HG03196 (cell line): ENCODE measurements at regions not wholly inside any gene's neighbourhood (a gene's known extent, or its start where the extent isn't known, plus 50 kb on each side); places are given as distances from the start of the nearest gene placed in this dataset.
"Not testable (repeated sequence)": the region's sequence is repeated elsewhere in the genome, so short reads cannot be mapped to it uniquely, and the experiment has no call there.

Experiments used
- ATAC-seq: cut with Tn5 transposase; IDR thresholded peaks from one replicate; pipeline ENCODE4 v1.9.1; 2021; ENCODE audit not compliant: unreplicated experiment

DNA sequence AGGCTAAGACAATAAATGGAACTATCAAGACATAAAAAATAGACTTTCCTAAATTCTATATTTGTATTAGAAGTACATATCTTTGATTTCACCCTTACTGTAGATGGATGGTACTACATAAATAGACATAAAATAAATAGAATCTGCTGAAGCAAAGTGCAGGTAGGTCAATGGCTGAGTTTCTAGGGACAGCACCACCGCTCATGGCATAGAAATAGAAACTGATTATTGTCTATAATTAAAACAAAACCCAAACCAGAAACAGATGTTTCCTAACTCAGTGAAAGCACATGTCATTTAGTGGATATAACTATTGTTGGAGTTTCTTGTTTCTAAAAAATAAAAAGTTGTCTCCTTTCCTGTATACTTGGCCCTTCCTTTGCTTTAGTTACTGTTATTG, 387.3 kb upstream of the ADGRL3 start:
- no peak for ATAC-seq

DNA sequence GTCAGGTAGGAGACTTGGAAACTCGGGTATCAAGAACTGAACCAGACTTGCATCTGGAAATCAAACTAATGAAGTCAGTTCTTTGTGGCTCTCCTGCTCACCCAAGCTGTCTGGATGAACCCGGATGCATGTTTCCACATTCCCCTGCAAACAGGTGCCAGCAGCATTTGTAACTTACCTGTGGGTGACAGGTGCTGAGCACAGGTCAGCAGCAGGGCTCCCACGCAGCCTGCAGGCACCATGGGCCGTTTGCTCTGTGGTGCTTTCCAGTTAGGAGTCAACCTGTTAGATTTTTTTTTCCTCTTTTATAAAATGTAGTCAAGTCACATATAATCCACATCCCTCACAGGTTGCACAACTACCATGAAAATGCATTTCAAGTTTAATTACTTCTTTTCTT, 385.6 kb upstream of the ADGRL3 start:
- no peak for ATAC-seq

DNA sequence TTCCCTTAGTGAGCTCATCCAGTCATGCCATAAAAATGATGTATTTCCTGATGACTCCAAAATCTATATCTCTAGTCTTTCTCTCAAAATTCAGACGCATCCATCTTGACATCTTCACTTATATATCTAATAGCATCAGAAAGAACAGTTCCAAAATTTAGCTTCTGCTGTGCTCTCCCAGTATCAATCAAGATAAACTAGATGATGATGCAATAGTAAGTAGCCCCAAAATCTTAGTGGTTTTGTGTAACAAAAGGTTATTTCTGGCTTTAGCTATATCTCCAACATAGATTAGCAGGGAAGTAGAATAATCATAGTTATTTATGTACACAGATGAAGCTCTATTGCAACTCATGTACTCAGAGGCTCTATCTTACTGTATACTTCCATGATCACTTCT, 382.5 kb upstream of the ADGRL3 start:
- ATAC-seq = no peak

DNA sequence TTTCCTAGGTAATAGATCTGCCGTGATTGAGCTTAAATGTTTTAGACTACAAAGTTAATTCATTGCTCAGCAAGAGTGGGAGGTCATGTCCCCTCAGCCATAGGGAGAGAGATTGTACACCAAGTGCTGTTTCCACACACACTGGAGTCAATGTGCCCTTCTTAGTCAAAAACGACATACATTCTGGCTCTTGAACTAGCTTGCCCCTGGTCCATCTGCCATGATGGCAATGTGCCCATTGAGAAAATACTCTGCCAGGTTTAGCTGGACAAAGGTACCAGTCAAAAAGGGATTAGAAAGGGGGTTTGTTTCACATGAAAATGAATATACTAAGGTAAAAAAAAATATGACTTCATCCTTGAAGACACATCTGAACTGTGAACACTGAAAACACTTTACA, 377.1 kb upstream of the ADGRL3 start:
- no peak for ATAC-seq

DNA sequence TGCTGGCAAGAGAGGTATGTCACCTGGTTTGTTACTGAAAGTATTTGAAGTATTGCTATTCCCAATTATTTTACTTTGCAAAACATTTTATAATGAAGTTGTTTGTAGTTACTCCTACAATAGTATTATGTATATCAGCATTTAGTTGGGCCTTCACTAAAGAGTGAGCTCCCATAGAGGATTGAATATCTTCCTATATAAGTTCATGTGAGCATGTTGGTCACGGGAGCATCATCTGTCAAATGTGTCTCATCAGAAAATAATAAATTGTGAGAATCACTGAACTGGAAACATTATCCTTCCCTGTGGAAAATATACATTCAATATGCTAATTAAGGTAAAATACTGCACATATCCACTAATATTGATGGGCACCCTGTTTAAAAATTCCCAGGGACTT, 360.1 kb upstream of the ADGRL3 start:
- no peak for ATAC-seq

DNA sequence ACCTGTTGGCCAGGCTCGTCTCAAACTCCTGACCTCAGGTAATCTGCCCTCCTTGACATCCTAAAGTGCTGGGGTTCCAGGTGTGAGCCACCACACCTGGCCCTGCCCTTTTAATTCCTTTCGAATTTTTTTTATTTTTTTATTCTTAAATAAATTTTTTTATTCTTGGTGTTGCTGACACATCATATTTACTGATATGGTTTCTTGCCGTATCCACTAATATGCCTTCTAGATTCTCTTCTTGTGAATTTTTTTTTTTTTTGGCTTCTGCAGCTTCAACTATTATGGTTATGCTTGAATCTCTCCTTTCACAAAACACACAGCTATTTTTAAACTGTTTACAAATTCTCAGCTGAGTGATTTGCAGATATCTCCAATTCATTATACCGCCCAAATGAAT, 353.4 kb upstream of the ADGRL3 start:
- no peak for ATAC-seq

DNA sequence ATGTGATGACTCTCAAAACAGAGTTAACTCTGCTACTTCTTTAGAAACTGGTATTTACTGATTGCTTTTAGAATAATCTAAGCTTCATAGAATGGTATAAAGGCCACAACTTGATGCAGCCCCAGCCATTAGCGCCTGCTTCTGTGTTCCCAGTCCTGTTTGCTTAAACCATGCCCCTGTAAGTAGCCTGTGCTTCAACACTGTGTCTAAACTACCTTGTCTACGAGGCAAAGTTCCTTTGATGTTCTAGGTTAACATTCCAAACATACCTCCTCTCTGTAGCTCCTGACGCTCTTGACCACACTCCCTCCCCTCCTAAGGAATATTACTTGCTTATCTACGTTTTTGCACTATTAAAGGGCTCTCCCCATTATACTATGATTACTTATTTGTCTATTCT, 352.5 kb upstream of the ADGRL3 start:
- no peak for ATAC-seq

DNA sequence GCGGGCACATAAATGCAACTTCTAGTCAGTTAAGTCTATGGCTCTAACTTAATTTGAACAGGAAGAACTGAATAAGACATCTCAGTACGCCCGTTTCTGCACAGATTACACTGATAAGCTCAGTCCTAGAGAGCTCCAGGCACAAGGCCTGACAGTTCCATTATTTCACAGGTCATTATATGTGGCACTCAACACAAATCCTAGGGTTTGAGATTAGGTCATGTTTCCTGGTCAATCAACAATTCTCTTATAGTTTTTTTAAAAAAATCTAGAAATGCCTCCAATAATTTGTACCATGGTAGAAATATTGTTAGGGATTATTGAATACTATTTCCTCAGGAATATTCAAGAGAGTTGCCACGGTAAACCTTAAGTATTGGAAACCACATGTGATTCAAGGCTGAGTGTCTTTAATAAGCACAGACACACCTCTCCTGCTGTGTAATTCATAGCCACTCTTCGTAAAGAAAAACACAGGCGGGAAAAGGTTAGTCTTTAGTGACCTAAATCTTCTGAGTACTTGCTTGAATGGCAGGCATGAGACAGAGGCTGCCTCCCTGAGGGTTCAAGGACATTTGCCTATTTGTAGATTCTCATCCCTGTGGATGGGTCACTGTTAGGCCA, 342.9 kb upstream of the ADGRL3 start:
- ATAC-seq = no peak

DNA sequence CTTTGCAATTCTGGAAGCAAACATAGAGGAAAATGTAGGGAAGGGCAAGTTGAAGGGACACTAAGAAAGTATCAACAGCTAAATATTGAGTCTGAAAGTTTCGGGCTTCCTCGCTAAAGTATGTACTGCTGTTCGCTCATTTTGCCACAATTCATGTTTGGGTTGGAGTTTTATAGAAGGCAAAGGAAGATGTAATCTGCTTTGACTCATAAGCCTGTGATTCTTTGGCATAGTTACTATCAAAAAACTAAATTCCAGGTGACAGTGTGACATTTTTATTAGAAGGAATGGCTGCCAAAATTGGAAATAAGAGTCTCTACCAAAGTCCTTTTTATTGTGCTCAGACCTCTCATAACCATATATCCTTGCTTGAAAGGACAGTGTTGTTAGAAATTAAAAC, 336.7 kb upstream of the ADGRL3 start:
- ATAC-seq = no peak

DNA sequence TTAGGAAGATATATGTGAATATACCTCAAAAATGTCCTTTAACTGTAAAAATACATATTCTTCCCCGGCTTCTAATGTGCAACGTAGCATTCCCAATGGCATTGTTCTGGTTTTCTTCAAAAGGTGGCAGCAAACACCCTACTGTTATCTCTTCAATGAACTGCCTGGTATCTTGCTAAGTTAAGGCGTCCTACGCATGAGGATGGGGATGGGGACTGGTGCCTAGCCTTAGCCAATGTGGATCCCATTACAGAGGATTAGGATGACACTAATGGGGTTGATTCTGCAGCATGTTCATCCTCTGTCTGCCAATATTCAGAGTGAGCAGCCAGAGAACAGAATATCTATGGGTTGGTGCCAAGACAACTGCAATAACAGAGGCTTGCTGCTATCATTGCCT, 334.9 kb upstream of the ADGRL3 start:
- ATAC-seq = no peak

DNA sequence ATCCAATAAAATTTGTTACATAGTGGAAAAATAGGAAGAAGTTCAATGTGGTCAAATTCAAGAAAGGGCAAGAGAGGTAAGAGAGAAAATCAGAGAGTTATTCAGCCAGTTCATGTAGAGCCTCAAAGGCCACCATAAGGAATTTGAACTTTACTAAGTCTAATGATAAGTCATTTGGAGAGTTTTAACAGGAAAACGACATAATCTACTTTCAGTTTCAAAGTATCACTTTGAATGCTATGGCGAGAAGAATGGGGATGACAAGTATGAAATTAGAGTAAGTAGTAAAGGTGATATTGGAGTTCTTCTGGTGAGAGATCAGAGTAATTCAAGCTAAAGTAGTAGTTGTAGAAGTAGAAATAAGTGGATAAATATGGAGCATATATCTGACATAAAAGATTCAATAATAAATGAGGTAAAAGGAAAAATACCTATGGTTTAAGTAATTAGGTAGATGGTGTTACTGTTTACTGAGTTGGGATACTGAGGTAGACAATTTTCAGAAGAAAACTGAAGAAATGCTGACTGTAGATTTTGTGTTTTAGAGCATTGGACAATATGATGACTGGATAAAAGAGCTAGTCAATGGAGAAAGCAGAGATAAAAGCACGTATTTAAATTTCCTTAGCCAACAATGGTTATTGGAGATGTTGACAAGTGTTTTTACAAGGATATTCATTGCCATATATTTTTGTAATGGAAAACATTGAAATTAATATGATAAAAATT, 331.7 kb upstream of the ADGRL3 start:
- no peak for ATAC-seq

DNA sequence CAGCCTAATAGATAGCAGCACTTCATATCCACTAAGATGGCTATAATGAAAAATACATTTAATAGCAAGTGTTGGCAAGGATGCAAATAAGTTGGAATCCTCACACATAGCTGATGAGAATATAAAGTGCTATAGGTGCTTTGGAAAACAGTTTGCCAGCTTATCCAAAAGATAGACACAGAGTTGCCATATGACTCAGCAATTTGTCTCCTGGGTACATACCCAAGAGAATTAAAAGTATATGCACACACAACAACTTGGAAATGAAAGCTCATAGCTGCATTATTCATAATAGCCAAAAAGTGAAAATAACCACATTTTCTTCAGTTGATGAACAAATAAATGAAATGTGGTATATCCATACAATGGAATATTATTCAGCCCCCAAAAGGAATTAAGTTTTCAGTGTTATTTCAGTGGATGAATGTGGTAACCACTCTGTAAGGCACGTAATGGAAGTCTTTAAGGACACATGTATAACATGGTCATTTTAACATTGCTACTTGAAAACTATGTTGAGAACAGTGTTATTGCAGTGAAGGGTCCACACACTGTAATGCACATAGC, 320.9 kb upstream of the ADGRL3 start:
- ATAC-seq = no peak

DNA sequence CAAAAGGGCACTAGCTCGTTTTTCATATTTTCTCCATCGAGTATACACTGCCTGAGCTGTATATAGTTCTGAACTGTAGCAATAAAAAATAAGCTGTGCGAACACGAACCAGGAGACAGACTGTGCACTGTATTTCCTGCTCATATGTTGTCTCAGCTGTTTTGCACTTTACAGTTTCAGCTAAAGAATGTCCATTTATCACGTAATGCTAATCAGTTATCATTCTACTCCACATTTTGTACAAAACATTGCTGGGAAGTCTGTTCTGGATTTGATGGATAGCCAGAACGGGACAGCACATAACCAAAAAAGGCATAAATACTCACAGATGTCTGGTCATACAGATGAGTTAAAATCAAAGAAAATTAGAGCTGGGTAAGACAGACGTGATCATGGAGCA, 315.5 kb upstream of the ADGRL3 start:
- ATAC-seq = no peak

DNA sequence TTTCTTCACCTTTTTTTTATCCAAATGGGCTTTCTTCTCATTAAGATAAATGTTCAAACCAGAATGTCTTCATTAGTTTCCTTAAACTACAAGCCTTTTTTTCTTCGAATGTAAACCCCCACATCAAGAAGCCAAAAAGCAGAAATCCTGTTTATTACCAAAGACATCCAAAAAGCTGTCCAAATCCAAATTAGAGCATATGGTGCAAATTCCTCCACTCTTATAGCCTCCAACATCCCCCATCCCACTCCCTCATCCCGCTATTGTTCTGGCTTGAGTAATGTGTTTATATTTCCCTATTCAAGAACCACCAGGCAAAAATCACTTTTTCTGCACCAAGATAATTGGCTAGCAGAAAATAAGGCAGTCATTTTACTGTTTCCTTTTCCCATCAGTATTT, 315.1 kb upstream of the ADGRL3 start:
- no peak for ATAC-seq

DNA sequence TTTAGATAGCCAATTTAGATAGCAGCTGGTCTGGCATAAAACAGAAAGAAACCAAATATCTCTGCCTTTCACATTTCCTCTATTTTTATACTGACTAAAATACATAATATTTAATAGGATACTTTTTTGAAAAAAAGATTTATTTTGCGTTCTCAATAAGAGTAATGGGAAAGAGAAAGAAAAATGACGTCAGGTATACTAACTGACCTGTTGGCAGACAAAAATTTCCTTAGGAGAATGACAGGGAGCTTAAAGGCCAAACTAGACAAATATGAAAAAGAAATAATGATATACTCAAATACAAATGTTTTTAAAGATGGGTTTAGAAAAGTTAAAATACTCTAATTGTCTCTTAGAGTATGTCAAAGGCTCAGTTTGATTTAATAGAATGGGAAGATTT, 309.4 kb upstream of the ADGRL3 start:
- no peak for ATAC-seq

DNA sequence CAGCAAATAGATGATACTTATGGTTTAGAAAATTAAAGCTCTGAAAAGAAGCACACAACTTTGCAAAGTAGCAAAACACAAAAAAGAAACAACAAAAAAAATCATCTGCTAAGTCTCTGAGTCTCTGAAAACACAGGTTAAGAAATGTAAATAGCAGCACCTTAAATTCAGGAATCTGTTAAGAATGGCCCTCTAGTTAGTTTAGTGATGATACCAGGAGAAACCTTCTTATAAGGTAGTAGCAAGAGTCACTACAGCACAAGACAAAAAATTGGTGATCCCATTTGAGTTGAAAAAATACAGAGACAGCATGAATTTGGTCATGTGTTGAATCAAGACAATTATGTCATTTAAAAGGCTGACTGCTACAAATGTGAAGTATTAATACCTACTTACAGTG, 308.2 kb upstream of the ADGRL3 start:
- ATAC-seq = no peak

DNA sequence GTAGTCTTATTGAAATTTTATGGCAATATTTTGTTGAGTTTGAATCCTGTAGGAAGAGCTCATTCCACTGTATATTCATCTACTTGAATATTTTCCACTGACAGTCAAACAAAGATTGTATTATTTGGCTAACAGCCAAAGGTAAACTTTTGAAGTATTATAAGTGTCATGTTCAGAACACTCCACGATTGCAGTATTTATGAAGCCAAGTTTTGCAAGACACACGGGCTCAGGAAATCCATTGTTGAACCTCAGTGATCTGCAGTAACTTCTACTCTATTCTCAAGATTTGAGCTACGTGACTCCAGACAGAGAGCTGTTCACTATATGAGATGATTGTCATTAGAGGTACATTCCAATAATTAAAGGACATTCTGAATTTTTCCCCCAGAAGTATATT, 302.7 kb upstream of the ADGRL3 start:
- no peak for ATAC-seq

DNA sequence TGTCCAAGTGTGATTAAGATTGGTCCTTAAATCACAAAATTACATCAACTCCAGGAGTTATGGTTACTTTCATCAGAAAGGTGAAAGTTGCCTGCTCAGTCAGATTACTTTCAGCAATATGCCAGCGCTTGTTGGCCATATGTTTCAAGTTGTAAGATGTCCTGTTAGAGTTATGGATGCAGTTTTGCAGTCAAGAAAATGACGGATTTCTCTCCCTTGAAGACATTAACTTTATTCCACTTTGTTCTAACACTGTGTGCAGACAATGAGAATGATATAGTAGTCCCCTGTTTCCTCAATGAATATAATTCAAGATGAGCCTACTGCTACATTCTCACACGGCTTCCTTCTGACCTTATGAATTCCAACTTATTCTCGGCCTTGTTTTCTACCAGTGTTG, 295.0 kb upstream of the ADGRL3 start:
- no peak for ATAC-seq

DNA sequence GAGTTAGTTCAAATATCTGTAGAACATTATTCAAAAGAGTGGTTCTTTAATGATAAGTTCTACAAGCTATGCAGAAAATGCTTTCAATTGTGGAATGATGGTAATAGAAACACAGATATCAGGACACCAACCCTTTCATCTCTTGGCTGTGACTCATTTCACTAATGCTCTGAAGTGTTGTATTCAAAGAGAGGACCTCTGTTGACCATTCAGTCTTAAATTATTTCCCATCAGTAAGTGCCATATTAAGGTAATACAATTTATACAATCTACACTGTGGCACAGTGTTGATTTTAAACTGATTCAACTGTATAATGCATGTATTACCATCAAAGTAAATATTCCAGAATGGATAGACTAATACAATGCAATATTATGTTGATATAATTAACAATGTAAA, 289.0 kb upstream of the ADGRL3 start:
- ATAC-seq = no peak

DNA sequence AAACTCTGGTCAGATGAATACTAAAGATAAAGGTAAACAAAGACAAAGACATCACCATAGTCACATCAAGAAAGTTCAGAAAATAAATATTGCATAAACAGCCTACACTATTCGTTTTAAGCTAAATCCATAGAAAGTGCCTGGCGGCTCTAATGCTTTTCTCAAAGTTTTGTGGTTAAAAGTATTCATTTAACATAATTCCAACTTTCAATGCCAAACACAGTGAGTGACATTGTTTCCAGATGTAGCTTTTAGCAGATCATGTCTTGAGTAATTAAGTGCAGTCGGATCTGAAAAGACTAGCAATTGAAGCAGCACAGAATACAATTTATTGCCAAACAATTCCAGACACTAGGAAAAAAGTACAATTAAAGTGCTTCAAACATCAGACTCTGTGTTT, 287.1 kb upstream of the ADGRL3 start:
- ATAC-seq = no peak

DNA sequence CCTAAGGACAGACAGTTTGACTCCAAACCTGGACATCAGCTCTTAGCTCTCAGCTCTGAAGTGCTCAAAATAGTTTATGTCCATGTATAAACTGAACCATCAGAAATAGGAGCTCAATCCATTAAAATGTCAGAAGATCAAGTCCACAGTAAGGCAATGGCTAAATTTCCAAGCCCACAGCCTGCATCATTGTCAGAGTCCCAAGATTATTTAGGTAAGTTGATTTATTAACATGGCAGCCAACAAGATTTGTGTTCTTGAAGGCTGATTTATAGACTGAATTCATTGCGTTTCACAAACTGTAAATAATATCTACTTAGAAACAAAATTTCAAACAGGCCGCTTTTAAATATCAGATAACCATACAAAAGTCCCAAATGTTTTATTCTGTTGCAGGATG, 286.5 kb upstream of the ADGRL3 start:
- no peak for ATAC-seq

DNA sequence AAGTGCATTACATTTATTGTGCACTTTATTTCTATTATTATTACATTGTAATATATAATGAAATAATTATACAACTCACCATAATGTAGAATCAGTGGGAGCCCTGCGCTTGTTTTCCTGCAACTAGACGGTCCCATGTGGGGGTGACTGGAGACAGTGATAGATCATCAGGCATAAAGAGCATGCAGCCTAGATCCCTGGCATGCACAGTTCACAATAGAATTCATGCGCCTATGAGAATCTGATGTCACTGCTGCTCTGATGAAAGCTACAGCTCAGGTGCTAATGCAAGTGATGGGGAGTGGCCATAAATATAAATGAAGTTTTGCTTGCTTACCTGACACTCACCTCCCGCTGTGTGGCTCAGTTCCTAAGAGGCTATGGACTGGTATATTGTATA, 278.4 kb upstream of the ADGRL3 start:
- not testable (repeated sequence) for ATAC-seq

DNA sequence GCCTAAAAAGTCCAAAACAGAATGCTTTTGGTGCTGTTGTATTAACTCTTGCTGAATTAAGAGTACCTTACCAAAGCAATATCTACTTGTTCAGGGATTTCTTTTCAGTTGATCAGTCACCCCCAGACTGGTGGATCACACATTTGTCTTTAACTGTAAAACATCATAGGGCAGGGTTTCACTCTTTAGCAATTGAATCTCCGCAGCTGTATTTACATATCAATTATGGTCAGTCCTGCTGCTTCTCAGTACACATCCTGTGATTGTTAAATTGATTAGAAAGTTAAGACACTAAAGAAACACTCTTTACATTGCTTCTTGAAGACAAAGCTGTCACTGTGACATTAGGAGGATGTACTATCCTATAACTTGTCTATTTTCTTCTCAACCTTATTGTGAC, 277.1 kb upstream of the ADGRL3 start:
- no peak for ATAC-seq
